EL (cell line): ENCODE measurements at regions not wholly inside any gene's neighbourhood (a gene's known extent, or its start where the extent isn't known, plus 50 kb on each side); places are given as distances from the start of the nearest gene placed in this dataset.

Experiments used
- DNase-seq: peaks from one replicate; pipeline ENCODE4 v3.0.0-alpha.2; 2016

DNA sequence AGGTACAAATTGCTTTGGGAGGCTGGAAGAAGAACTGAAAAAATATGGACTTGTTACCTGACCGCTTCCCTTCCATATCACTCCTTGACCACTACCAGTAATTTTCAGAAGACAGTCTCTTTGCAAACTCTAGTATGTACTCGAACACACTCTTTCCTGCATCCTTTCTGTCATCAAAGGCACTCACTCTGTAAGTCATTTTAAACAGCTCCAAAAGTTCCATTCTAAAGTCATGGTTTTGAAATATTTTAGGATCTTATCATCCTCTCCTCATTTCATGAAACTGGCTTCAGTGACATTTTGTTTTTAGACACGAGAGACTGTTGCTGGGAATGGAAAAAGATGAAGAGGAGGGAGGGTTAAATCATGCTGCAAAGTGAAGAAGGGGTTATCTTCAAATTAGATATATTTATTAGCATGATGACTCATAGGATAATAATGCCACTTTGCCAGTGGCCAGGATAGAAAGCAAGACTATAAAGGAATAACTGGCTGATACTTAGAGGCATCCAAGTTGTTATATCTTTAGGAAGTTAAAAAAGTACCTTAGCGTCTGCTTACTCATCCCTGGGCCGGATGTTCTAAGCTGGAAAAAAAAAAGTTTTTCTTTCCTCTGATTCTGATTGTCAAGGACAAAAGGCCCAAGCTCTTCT is 549.3 kb downstream of the METTL15 start:
- DNase-seq, result peak; percentile 67

DNA sequence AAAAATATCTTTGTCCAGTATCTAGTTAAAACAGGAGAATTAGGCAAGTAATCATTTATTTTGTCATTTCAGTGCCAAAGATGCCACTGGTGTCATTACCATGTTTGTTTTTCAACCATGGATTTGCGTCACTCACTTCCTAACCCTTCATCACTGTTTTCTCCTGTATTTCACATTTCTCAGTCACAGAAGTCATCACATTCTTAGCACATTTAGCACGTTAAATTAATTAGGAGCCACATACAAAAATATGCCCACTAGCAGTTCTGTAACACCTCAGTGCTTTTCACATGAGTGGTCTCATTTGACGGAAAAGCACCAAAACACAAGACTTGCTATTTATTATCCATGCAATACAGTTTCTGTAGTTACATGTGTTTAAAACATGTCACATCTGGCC is 546.0 kb downstream of the METTL15 start:
- DNase-seq, result no peak

DNA sequence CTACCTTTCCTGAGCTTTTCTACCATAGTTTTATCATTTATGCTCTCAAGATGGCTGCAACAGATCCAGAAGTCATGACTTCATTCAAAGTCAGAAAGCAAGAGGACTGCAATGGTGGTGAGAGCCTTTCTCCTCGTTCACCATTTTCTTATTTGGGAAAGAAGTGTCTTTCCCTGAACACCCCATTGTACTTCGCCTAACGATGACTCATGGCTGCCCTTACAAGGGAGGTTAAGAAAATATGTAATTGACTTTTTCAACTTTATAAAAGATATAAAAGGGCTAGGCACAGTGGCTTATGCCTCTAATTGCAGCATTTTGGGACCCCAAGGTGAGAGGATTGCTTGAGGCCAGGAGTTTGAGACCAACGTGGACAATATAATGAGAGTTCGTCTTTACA is 541.7 kb downstream of the METTL15 start:
- DNase-seq, result peak; percentile 14

DNA sequence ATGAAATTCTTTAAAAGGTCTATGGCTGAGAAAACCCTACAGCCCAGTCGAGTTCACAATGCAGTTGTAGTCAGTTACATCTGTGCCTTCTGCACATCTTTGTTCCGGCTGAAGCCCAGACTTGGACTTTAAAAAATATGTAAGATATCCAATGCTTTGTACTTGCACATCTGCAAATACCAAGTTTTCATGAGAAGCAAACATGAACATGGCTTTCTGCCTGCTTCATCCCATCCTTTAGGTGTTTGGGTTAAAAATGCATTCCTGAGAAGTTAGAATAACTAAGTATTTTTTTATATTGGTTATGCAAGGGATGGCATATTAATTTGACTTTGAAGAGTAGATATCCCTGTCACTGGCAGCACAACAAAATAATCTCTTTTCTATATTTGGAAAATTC is 528.4 kb downstream of the METTL15 start:
- DNase-seq, result no peak

GRCh38 chr11:28636033-28636432 is 527.8 kb downstream of the METTL15 start:
- DNase-seq, result no peak

- peak; percentile 69 for DNase-seq
Measured at GRCh38 chr11:28632338-28632737, 524.1 kb downstream of the METTL15 start.

DNA sequence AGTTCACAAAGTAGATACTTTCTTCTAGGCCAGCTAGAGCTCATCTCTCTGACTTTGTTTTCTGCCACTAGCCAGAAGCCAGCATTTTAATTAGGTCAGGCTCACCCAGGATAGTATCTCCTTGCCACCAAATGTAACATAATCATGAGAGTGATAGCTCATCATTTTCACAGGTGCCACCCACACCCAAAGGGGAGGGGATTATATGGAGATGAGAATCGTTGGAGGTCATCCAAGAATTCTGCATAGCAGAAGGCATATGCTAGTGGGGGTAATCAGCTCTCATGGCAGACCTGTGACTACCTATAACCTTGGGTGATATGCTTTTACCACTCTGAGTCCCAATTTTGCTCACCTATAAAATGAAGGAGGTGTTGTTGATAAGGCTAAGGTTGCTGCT is 523.0 kb downstream of the METTL15 start:
- DNase-seq, result peak; percentile 16

- DNase-seq, result no peak
Measured at GRCh38 chr11:28629235-28629634, 521.0 kb downstream of the METTL15 start.

DNA sequence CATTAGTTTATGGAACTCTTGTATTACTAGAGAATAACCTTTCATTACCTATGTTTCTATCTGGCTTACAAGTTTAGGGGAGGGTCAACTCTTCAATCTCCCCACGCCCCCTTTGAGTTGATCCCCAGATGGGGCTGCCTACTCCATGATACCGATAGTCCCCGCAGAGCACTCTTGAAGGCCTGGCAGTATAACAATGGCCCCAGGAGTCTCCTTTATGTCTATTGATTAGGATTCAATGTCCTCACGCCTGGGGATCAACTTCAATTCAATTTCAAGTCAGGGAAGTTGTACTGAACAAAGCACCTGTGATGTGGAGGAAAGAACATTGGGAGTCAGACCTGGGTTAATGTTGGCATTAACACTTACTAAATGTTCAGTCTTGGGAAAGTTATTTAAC is 520.2 kb downstream of the METTL15 start:
- DNase-seq, result no peak

- DNase-seq, result no peak
Measured at GRCh38 chr11:28627690-28628255, 519.6 kb downstream of the METTL15 start.

- DNase-seq, result no peak
Measured at GRCh38 chr11:28625532-28625931, 517.3 kb downstream of the METTL15 start.

DNA sequence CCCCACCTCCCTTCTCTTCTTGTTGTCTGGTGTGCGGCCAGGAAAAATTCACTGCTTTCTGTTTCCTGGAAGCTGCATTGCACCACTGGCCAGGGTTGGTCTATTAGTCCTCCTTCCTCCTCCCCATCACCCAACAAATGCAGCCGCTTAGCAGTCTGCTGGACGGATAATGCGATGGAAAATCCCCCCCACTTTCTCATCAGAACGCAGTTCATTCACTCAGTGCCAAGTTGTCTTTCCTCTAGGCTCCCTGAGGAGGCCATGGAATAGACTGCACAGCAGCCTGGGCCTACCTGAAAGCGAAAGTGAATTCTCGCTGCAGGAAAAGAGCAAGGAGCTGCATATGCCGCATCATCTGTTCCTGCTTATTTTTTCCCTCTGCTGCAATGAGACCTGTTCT is 513.6 kb downstream of the METTL15 start:
- DNase-seq, result peak; percentile 57

GRCh38 chr11:28619846-28620540 is 511.8 kb downstream of the METTL15 start:
- DNase-seq, result peak; percentile 55

DNA sequence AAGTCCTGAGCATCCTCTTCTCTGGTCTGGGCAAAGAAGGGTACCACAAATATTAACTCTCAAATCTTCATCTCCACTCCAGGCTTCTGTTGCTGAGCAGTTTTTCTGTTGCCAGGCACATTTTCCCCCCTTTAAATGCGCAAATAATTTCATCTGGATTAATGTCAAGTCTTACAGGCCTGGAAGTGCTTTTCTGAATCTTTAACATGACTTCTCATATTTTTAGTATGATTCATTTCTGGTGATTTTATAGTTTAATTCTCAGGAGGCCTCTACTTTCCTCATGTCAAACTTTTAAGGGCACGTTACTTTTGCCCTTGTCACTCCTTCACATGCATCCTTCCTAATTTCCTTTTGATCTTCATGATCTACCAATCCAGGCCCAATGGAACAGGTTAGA is 510.2 kb downstream of the METTL15 start:
- DNase-seq, result peak; percentile 51

- no peak for DNase-seq
Measured at GRCh38 chr11:28616160-28616965, 508.2 kb downstream of the METTL15 start.

GRCh38 chr11:28615542-28615941 is 507.4 kb downstream of the METTL15 start:
- DNase-seq, result no peak

DNA sequence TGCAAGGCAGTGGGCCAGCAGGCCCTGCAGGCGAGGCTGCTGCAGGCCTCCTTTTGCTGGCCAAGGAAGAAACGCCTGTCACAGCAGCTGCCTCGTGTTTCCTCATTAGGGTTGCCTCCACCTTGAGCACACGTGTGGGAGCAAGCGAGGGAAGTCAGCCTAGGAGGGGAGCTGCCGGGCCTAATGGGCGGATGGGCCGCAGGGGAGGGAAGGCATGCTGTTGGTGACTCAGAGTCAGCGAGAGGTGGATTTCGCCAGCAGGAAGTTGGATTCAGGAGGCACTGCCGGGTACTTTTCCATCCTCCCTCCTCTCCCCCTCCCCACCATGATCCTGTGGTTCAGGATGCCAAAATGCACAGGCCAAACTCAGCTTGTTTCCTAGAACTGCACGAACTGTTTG is 498.7 kb downstream of the METTL15 start:
- peak; percentile 32 for DNase-seq

DNA sequence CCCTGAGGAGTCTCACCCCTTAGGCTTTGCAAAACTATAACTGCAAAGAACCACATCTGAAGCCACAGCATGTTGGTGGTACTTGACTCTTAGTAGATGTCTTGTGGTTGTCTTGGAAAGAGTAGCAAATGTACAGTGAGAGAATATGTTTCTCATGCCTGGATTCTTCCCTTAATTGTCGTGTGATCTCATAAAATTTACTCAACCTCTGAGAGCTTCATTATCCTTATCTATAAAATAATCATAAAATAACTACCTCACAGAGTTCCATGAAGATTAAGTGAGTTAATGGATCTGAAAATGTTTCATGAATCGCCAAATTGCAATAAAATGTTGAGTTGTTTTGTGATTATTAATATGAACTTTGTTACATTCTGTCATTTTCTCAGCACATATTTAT is 491.5 kb downstream of the METTL15 start:
- DNase-seq, result no peak

DNA sequence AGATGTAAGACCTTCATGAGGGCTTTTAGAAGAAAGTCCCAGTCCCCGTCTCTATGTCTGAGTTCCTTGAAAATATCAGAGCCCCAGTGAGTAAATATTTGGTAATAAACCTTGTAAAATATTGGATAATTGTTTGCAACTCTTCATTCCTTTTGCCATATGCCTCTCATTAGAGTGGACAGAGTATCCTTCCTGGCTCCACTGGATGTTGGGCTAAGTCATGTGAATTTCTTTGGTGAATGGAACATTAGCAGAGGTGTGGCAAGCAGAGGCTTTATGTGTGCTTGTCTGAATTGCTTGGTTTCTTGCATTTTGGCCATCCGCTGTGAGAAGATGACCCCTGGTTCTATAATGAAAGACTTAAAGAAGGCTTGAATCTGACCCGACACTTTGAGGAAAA is 490.3 kb downstream of the METTL15 start:
- DNase-seq, result no peak

DNA sequence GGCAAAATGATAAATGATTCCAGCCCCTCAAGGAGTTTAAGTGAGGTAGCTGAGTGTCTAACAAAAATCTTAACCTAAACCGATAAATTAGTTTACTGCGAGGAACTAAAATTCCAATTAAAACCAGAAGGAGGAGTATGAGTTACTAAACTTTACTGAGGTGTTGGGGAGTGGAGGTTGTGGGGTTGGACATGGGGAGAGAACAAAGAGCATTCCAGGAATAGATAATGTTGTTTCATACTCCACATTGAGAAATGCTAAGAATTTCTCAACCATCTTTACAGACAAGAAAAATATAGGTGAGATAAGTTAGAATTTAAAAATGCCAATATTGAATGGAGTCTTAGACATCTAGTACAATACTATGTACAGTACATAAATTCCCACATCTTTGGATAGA is 488.6 kb downstream of the METTL15 start:
- DNase-seq, result no peak

DNA sequence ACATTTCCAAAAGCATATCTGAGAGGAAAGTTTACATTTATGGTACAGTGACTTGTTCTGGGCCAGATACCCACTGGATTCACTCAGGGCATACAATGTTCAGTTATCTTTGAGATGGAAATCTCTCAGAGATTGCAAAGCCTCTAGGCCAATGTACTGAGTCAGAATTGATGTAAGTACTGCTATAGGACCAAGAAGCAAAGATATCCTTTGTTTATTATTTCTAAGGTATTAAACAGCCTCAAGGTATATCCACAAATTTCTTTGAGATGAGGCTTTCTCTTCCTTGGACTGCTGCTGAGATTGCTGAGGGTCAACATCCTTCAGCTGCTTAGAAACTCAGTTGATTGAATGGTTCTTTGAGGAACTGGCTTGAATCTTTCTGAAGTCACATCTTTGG is 484.0 kb downstream of the METTL15 start:
- DNase-seq, result no peak

DNA sequence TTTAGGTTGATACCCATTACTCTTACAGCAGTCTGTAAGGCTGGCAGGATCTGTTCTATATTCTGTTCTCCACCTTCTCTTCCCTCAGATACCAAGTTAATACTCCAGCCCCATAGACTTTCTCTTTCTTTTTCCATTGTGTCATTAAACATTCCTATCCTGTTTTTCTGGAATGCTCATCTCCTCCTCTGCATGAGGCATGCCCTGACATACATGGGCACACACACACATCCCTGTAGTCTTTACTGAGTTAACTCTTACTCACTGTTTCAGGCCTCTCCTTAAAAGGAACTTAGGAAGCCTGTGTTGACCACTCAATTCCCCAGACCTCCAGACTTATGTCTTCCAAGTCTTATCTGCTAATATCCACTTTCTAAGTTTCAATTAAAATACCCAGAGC is 476.8 kb downstream of the METTL15 start:
- DNase-seq, result peak; percentile 46

DNA sequence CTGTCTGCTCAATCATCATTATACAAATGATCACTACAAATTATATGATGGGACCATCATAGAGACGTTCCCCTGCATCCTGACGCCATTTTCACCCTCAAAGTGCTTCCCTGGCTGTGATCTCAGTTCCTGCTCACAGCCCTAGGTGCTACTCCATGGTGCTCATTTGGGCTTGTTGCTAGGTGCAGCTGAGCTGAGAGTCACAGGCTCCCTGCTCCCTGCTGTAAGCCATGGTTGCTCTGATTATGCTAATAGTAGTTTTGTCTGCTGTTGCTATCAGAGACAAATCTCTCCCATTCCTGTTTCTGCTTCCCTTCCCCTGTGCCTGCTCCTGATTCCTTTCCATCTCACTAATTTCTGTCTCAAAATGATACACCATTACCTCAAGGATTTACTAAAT is 474.3 kb downstream of the METTL15 start:
- DNase-seq, result no peak
